GM04503 (cell line): ENCODE measurements at regions not wholly inside any gene's neighbourhood (a gene's known extent, or its start where the extent isn't known, plus 50 kb on each side); places are given as distances from the start of the nearest gene placed in this dataset.
A peak's percentile ranks its signal among the peaks of the same experiment; 100 is the strongest.
"Not testable (repeated sequence)": the region's sequence is repeated elsewhere in the genome, so short reads cannot be mapped to it uniquely, and the experiment has no call there.

Experiments used
- DNase-seq: peaks from one replicate; pipeline ENCODE4 v3.0.0-alpha.2; 2012; ENCODE audit warnings: low read depth

GRCh38 chrX:96538104-96538725 lies 146.4 kb upstream of the DIAPH2 start:
- DNase-seq: no peak

- no peak for DNase-seq
Measured at GRCh38 chrX:96540111-96540631, 144.5 kb upstream of the DIAPH2 start.

- DNase-seq: not testable (repeated sequence)
Measured at GRCh38 chrX:96546281-96546680, 138.4 kb upstream of the DIAPH2 start.

GRCh38 chrX:96551322-96551872 lies 133.2 kb upstream of the DIAPH2 start:
- no peak for DNase-seq

- DNase-seq: no peak
Measured at GRCh38 chrX:96556886-96557285, 127.8 kb upstream of the DIAPH2 start.

GRCh38 chrX:96561129-96561528 lies 123.5 kb upstream of the DIAPH2 start:
- not testable (repeated sequence) for DNase-seq

- peak; percentile 47 for DNase-seq
Measured at GRCh38 chrX:96563646-96564045, 121.0 kb upstream of the DIAPH2 start.

- DNase-seq: no peak
Measured at GRCh38 chrX:96564595-96564994, 120.0 kb upstream of the DIAPH2 start.

- DNase-seq: no peak
Measured at GRCh38 chrX:96566878-96567277, 117.8 kb upstream of the DIAPH2 start.

GRCh38 chrX:96568071-96568470 lies 116.6 kb upstream of the DIAPH2 start:
- no peak for DNase-seq

- DNase-seq: no peak
Measured at GRCh38 chrX:96569034-96569433, 115.6 kb upstream of the DIAPH2 start.

- DNase-seq: no peak
Measured at GRCh38 chrX:96575011-96575410, 109.6 kb upstream of the DIAPH2 start.

GRCh38 chrX:96576368-96576767 lies 108.3 kb upstream of the DIAPH2 start:
- DNase-seq: no peak

GRCh38 chrX:96578781-96579180 lies 105.9 kb upstream of the DIAPH2 start:
- DNase-seq: no peak

GRCh38 chrX:96579252-96579651 lies 105.4 kb upstream of the DIAPH2 start:
- DNase-seq: no peak

GRCh38 chrX:96590403-96590802 lies 94.2 kb upstream of the DIAPH2 start:
- no peak for DNase-seq

GRCh38 chrX:96591421-96591820 lies 93.2 kb upstream of the DIAPH2 start:
- DNase-seq: no peak

GRCh38 chrX:96597847-96598246 lies 86.8 kb upstream of the DIAPH2 start:
- DNase-seq: not testable (repeated sequence)

GRCh38 chrX:96611619-96612362 lies 72.9 kb upstream of the DIAPH2 start:
- DNase-seq: peak; percentile 29

GRCh38 chrX:96615448-96615847 lies 69.2 kb upstream of the DIAPH2 start:
- no peak for DNase-seq

- no peak for DNase-seq
Measured at GRCh38 chrX:96619588-96619987, 65.1 kb upstream of the DIAPH2 start.

- DNase-seq: no peak
Measured at GRCh38 chrX:96621811-96622210, 62.8 kb upstream of the DIAPH2 start.
